ENCODE measurements at regions not wholly inside any gene's neighbourhood (a gene's known extent, or its start where the extent isn't known, plus 50 kb on each side); places are given as distances from the start of the nearest gene placed in this dataset.

DNA sequence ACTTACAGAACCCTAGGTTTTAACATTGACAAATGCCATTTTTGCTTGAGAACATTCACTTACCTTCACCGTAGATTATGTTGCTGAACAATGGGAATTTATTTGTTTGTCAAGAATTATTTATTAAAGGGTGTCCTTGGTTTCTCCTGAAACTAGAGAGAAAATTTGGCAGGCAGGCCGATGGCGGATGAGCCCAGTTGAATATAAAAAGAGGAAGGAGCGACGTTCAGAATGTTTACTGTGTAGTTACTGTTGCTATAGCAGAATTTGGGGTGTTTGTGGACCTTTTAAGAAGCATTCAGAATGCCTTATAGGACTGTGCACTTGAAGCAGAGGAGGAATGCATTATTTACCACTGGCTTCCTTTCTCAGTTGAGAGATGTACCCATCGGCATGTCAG lies 268.2 kb downstream of the CDH10 start:
- no peak for TF ChIP-seq GABPA (IDR thresholded peaks at IDR 0.05; ENCODE audit: low read depth)
- TF ChIP-seq, protein P1, sequence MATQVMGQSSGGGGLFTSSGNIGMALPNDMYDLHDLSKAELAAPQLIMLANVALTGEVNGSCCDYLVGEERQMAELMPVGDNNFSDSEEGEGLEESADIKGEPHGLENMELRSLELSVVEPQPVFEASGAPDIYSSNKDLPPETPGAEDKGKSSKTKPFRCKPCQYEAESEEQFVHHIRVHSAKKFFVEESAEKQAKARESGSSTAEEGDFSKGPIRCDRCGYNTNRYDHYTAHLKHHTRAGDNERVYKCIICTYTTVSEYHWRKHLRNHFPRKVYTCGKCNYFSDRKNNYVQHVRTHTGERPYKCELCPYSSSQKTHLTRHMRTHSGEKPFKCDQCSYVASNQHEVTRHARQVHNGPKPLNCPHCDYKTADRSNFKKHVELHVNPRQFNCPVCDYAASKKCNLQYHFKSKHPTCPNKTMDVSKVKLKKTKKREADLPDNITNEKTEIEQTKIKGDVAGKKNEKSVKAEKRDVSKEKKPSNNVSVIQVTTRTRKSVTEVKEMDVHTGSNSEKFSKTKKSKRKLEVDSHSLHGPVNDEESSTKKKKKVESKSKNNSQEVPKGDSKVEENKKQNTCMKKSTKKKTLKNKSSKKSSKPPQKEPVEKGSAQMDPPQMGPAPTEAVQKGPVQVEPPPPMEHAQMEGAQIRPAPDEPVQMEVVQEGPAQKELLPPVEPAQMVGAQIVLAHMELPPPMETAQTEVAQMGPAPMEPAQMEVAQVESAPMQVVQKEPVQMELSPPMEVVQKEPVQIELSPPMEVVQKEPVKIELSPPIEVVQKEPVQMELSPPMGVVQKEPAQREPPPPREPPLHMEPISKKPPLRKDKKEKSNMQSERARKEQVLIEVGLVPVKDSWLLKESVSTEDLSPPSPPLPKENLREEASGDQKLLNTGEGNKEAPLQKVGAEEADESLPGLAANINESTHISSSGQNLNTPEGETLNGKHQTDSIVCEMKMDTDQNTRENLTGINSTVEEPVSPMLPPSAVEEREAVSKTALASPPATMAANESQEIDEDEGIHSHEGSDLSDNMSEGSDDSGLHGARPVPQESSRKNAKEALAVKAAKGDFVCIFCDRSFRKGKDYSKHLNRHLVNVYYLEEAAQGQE (IDR thresholded peaks at IDR 0.05; ENCODE audit: insufficient replicate concordance, low read depth), result no peak
- TF ChIP-seq, protein P2, sequence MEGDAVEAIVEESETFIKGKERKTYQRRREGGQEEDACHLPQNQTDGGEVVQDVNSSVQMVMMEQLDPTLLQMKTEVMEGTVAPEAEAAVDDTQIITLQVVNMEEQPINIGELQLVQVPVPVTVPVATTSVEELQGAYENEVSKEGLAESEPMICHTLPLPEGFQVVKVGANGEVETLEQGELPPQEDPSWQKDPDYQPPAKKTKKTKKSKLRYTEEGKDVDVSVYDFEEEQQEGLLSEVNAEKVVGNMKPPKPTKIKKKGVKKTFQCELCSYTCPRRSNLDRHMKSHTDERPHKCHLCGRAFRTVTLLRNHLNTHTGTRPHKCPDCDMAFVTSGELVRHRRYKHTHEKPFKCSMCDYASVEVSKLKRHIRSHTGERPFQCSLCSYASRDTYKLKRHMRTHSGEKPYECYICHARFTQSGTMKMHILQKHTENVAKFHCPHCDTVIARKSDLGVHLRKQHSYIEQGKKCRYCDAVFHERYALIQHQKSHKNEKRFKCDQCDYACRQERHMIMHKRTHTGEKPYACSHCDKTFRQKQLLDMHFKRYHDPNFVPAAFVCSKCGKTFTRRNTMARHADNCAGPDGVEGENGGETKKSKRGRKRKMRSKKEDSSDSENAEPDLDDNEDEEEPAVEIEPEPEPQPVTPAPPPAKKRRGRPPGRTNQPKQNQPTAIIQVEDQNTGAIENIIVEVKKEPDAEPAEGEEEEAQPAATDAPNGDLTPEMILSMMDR (IDR thresholded peaks at IDR 0.05; ENCODE audit: insufficient read depth, low read length), result no peak
- TF ChIP-seq SPI1 (IDR thresholded peaks at IDR 0.05; ENCODE audit: borderline replicate concordance, low read depth), result no peak
- no peak for TF ChIP-seq POLR2AphosphoS5 (IDR thresholded peaks at IDR 0.05; ENCODE audit: low read depth)
- no peak overlapping the region for H3K27ac ChIP-seq (replicated peaks)
- no peaks in the 10 kb centered on the region for H3K27me3 ChIP-seq (ENCODE audit: insufficient read depth, poor library complexity, severe bottlenecking)
- no peak for DNase-seq (ENCODE audit: low read depth in 1 of 2, low spot score in 1 of 2)
- no peak overlapping the region for H3K4me3 ChIP-seq (replicated peaks; ENCODE audit: insufficient read depth, low read length)

DNA sequence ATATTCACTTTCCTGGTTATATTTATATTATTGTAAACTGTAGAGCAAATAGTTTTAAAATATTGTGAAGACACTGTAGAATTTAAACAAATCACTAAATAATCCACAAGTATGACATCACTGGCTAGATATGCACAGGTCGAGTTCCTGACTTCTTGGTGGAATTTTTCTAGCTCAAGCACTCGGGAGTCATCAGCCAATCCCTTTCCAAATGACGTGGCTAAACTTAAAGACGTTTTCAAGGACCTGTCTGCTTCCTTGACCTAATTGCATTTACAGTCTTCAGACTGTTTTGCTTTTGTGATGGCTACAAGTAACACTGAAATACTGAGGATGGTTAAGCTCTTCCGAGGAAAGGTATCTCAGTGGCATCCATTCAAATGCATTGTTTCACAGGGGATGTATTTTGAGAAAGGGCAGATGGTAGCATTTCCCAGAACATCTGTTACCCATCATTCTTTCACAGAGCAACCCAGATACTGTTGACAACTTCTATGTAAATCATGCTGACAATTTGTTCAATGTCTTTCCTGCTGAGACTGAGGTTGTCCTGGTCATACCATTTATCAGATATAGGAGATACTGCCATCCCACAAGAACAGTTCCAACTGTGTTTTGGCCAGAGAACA lies 262.8 kb downstream of the CDH10 start:
- H3K27ac ChIP-seq (replicated peaks), result no peak overlapping the region
- TF ChIP-seq POLR2AphosphoS5 (IDR thresholded peaks at IDR 0.05; ENCODE audit: low read depth), result no peak
- no peaks in the 10 kb centered on the region for H3K27me3 ChIP-seq (ENCODE audit: insufficient read depth, poor library complexity, severe bottlenecking)
- no peak for DNase-seq (ENCODE audit: low read depth in 1 of 2, low spot score in 1 of 2)
- H3K4me3 ChIP-seq (replicated peaks; ENCODE audit: insufficient read depth, low read length), result no peak overlapping the region

DNA sequence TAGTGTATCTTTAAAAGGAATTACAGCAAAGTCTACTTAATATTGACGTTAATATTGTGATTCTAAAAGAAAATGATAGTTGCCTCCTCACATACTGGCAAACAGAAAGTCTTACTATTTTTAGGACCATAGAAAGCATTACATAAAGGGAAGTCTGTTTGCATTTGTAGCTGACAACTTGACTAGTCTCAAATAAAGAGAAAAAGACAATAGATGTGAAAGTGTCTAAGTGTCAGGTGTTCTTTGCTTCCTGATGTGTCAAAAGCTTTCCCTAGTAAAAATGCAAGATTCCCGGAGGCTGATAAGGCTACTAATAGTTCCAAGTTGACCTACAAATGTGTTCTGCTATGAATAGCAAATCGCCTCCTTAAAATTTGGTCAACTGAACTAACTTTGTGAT lies 259.7 kb downstream of the CDH10 start:
- Histone ChIP-seq H3K27ac (replicated peaks) (no peak overlapping the region), H3K4me3 (replicated peaks; ENCODE audit: insufficient read depth, low read length) (no peak overlapping the region), H3K27me3 (ENCODE audit: insufficient read depth, poor library complexity, severe bottlenecking) (no peaks in the 10 kb centered on the region)
- DNase-seq (ENCODE audit: low read depth in 1 of 2, low spot score in 1 of 2), result no peak
- TF ChIP-seq SPI1 (IDR thresholded peaks at IDR 0.05; ENCODE audit: borderline replicate concordance, low read depth) (no peak), POLR2AphosphoS5 (IDR thresholded peaks at IDR 0.05; ENCODE audit: low read depth) (no peak), GABPA (IDR thresholded peaks at IDR 0.05; ENCODE audit: low read depth) (no peak)
- TF ChIP-seq, protein P1 (IDR thresholded peaks at IDR 0.05; ENCODE audit: insufficient replicate concordance, low read depth), result no peak
- TF ChIP-seq, protein P2 (IDR thresholded peaks at IDR 0.05; ENCODE audit: insufficient read depth, low read length), result no peak

DNA sequence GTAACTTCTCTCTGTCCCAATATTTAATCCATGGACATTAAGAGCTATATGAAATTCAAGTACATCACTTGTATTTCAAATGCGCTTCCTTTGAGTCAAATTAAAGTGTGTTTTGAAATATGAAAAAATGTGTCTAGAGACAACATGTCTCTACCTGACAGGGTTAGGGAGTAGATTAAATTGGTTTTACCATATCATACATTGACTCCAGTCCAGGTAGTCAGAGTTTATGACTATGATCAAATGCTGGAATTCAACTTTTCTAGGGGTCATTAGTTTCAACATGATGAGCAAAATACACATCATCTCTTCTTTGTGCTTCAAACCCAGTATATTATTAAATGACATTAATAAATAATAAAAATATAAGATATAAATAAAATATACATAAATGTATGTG lies 259.2 kb downstream of the CDH10 start:
- no peak overlapping the region for H3K27ac ChIP-seq (replicated peaks)
- no peak for TF ChIP-seq POLR2AphosphoS5 (IDR thresholded peaks at IDR 0.05; ENCODE audit: low read depth)
- no peak for TF ChIP-seq GABPA (IDR thresholded peaks at IDR 0.05; ENCODE audit: low read depth)
- no peak for TF ChIP-seq SPI1 (IDR thresholded peaks at IDR 0.05; ENCODE audit: borderline replicate concordance, low read depth)
- TF ChIP-seq, protein P1 (IDR thresholded peaks at IDR 0.05; ENCODE audit: insufficient replicate concordance, low read depth), result no peak
- TF ChIP-seq, protein P2 (IDR thresholded peaks at IDR 0.05; ENCODE audit: insufficient read depth, low read length), result no peak
- no peaks in the 10 kb centered on the region for H3K27me3 ChIP-seq (ENCODE audit: insufficient read depth, poor library complexity, severe bottlenecking)
- no peak for DNase-seq (ENCODE audit: low read depth in 1 of 2, low spot score in 1 of 2)
- no peak overlapping the region for H3K4me3 ChIP-seq (replicated peaks; ENCODE audit: insufficient read depth, low read length)

Measured in HL-60 (cell line).